HG03565 (cell line): ENCODE measurements at regions not wholly inside any gene's neighbourhood (a gene's known extent, or its start where the extent isn't known, plus 50 kb on each side); places are given as distances from the start of the nearest gene placed in this dataset.

ENCODE experiments used
- ATAC-seq: cut with Tn5 transposase; IDR thresholded peaks from one replicate; pipeline ENCODE4 v1.9.1; 2021; ENCODE audit warnings: mild to moderate bottlenecking, moderate library complexity; ENCODE audit not compliant: unreplicated experiment

GRCh38 chr17:27973258-27974044 is 69.0 kb upstream of the NLK start:
- ATAC-seq: no peak

- ATAC-seq: no peak
Observed at GRCh38 chr17:27974045-27974436, 68.4 kb upstream of the NLK start.

- ATAC-seq: no peak
Observed at GRCh38 chr17:27974531-27975145, 67.8 kb upstream of the NLK start.

- ATAC-seq: no peak
Observed at GRCh38 chr17:27975146-27976011, 67.1 kb upstream of the NLK start.

GRCh38 chr17:27976331-27976730 is 66.1 kb upstream of the NLK start:
- no peak for ATAC-seq

GRCh38 chr17:27977751-27978688 is 64.5 kb upstream of the NLK start:
- ATAC-seq: no peak

GRCh38 chr17:27978689-27979175 is 63.7 kb upstream of the NLK start:
- no peak for ATAC-seq

GRCh38 chr17:27980043-27980442 is 62.4 kb upstream of the NLK start:
- ATAC-seq: no peak

GRCh38 chr17:27981978-27982377 is 60.5 kb upstream of the NLK start:
- ATAC-seq: no peak

GRCh38 chr17:27982688-27983087 is 59.8 kb upstream of the NLK start:
- no peak for ATAC-seq

- no peak for ATAC-seq
Observed at GRCh38 chr17:27983853-27984252, 58.6 kb upstream of the NLK start.

- no peak for ATAC-seq
Observed at GRCh38 chr17:27984404-27984803, 58.1 kb upstream of the NLK start.

- ATAC-seq: no peak
Observed at GRCh38 chr17:27984816-27985215, 57.7 kb upstream of the NLK start.

GRCh38 chr17:27985306-27985705 is 57.2 kb upstream of the NLK start:
- no peak for ATAC-seq

GRCh38 chr17:27985736-27986399 is 56.6 kb upstream of the NLK start:
- ATAC-seq: no peak

- ATAC-seq: no peak
Observed at GRCh38 chr17:27986805-27987684, 55.4 kb upstream of the NLK start.

- ATAC-seq: no peak
Observed at GRCh38 chr17:27989046-27989445, 53.4 kb upstream of the NLK start.

GRCh38 chr17:27990100-27990499 is 52.4 kb upstream of the NLK start:
- no peak for ATAC-seq

- no peak for ATAC-seq
Observed at GRCh38 chr17:27990979-27991378, 51.5 kb upstream of the NLK start.
